Esophagus (tissue), 2 donors: ENCODE measurements at regions not wholly inside any gene's neighbourhood (a gene's known extent, or its start where the extent isn't known, plus 50 kb on each side); places are given as distances from the start of the nearest gene placed in this dataset.

Experiments used
- H3K27ac ChIP-seq, 2 donors: one replicate each; pipeline ENCODE4 v1.5.1; 2013; ENCODE audit warnings: low read depth in 2 of 2, mild to moderate bottlenecking in 2 of 2, inconsistent platforms in 1 of 2, low read length in 1 of 2, moderate library complexity in 1 of 2
- H3K27me3 ChIP-seq, 2 donors: one replicate each; pipeline ENCODE4 v1.6.1; 2013; ENCODE audit warnings: low read length in 2 of 2, control low read depth in 1 of 2, mild to moderate bottlenecking in 1 of 2; ENCODE audit not compliant: insufficient read depth in 2 of 2, control insufficient read depth in 1 of 2
- H3K36me3 ChIP-seq, 2 donors: one replicate each; pipeline ENCODE4 v1.6.1; 2013; ENCODE audit warnings: low read length in 1 of 2; ENCODE audit not compliant: control insufficient read depth in 2 of 2, insufficient read depth in 2 of 2
- H3K4me1 ChIP-seq, 2 donors: one replicate each; pipeline ENCODE4 v1.6.1; 2013; ENCODE audit warnings: low read length in 1 of 2; ENCODE audit not compliant: control insufficient read depth in 2 of 2, insufficient read depth in 2 of 2
- H3K4me3 ChIP-seq, 2 donors: one replicate each; pipeline ENCODE4 v1.5.1; 2013; ENCODE audit warnings: low read length in 2 of 2, mild to moderate bottlenecking in 2 of 2, low read depth in 1 of 2, moderate library complexity in 1 of 2
- H3K9me3 ChIP-seq, 2 donors: one replicate each; pipeline ENCODE4 v1.6.1; 2013; ENCODE audit warnings: mild to moderate bottlenecking in 2 of 2, low read depth in 1 of 2, low read length in 1 of 2, moderate library complexity in 1 of 2; ENCODE audit not compliant: control insufficient read depth in 2 of 2, insufficient read depth in 1 of 2
- WGBS, 2 donors: extraction: QIAGEN DNeasy Blood & Tissue Kit; methylation state at CpG; one replicate each; pipeline ENCODE4 v1.1.7; 2013; 5-methylcytosine and 5-hydroxymethylcytosine counted together
- donor health status: healthy with polysubstance abuse.
- donor health status: Bipolar disorder and iron deficiency.

GRCh38 chr10:29763396-29763795 lies 128.6 kb upstream of the SVIL start:
- WGBS, 2 donors: 86 to 89% methylated on average over 4 of the region's 4 CpGs
- Histone ChIP-seq H3K4me1 (no peaks in the 10 kb centered on the region), H3K4me3 (no peak overlapping the region), H3K36me3 (no peaks in the 10 kb centered on the region), H3K9me3 (no peaks in the 10 kb centered on the region), H3K27ac (no peak overlapping the region), H3K27me3 (no peaks in the 10 kb centered on the region)

GRCh38 chr10:29761916-29762315 lies 127.1 kb upstream of the SVIL start:
- Histone ChIP-seq H3K36me3 (no peaks in the 10 kb centered on the region), H3K27ac (no peak overlapping the region), H3K9me3 (no peaks in the 10 kb centered on the region), H3K4me1 (no peaks in the 10 kb centered on the region), H3K27me3 (no peaks in the 10 kb centered on the region), H3K4me3 (no peak overlapping the region)
- WGBS, 2 donors: 91 to 95% methylated on average over 5 of the region's 5 CpGs

- H3K36me3 ChIP-seq: no peaks in the 10 kb centered on the region
- no peak overlapping the region for H3K4me3 ChIP-seq
- no peaks in the 10 kb centered on the region for H3K9me3 ChIP-seq
- no peaks in the 10 kb centered on the region for H3K27me3 ChIP-seq
- WGBS, 2 donors: 84 to 87% methylated on average over 4 of the region's 4 CpGs
- H3K4me1 ChIP-seq: no peaks in the 10 kb centered on the region
- no peak overlapping the region for H3K27ac ChIP-seq
Measured at GRCh38 chr10:29760138-29760900, 125.5 kb upstream of the SVIL start.

- Histone ChIP-seq H3K4me1 (no peaks in the 10 kb centered on the region), H3K9me3 (no peaks in the 10 kb centered on the region)
- WGBS, 2 donors: 49 to 58% methylated on average over 9 of the region's 9 CpGs
Measured at GRCh38 chr10:29757551-29758297, 123.0 kb upstream of the SVIL start.

GRCh38 chr10:29756451-29756850 lies 121.7 kb upstream of the SVIL start:
- H3K4me3 ChIP-seq: no peak overlapping the region
- no peaks in the 10 kb centered on the region for H3K4me1 ChIP-seq
- H3K27me3 ChIP-seq: no peaks in the 10 kb centered on the region
- H3K9me3 ChIP-seq: no peaks in the 10 kb centered on the region
- WGBS, 2 donors: 61 to 72% methylated on average over 3 of the region's 3 CpGs
- H3K27ac ChIP-seq: no peak overlapping the region
- no peaks in the 10 kb centered on the region for H3K36me3 ChIP-seq

More at GRCh38 chr10:29757551-29758297, 123.0 kb upstream of the SVIL start:
- no peaks in the 10 kb centered on the region for H3K36me3 ChIP-seq
- no peak overlapping the region for H3K27ac ChIP-seq
- H3K27me3 ChIP-seq: no peaks in the 10 kb centered on the region
- no peak overlapping the region for H3K4me3 ChIP-seq

- Histone ChIP-seq H3K9me3 (no peaks in the 10 kb centered on the region), H3K4me3 (no peak overlapping the region), H3K27me3 (no peaks in the 10 kb centered on the region), H3K4me1 (no peaks in the 10 kb centered on the region), H3K36me3 (no peaks in the 10 kb centered on the region), H3K27ac (no peak overlapping the region)
- WGBS, 2 donors: 86 to 92% methylated on average over 7 of the region's 7 CpGs
Measured at GRCh38 chr10:29753283-29753682, 118.5 kb upstream of the SVIL start.

GRCh38 chr10:29751684-29752083 lies 116.9 kb upstream of the SVIL start:
- H3K27ac ChIP-seq: no peak overlapping the region
- H3K36me3 ChIP-seq: no peaks in the 10 kb centered on the region
- no peaks in the 10 kb centered on the region for H3K9me3 ChIP-seq
- no peak overlapping the region for H3K4me3 ChIP-seq
- no peaks in the 10 kb centered on the region for H3K4me1 ChIP-seq
- no peaks in the 10 kb centered on the region for H3K27me3 ChIP-seq
- 90 to 92% methylated on average over 4 of the region's 4 CpGs for WGBS, 2 donors

- no peaks in the 10 kb centered on the region for H3K27me3 ChIP-seq
- H3K36me3 ChIP-seq: no peaks in the 10 kb centered on the region
- no peaks in the 10 kb centered on the region for H3K9me3 ChIP-seq
- no peaks in the 10 kb centered on the region for H3K4me1 ChIP-seq
- no peak overlapping the region for H3K4me3 ChIP-seq
- 90 to 92% methylated on average over 2 of the region's 2 CpGs for WGBS, 2 donors
- H3K27ac ChIP-seq: no peak overlapping the region
Measured at GRCh38 chr10:29751240-29751639, 116.5 kb upstream of the SVIL start.

GRCh38 chr10:29749150-29749549 lies 114.4 kb upstream of the SVIL start:
- Histone ChIP-seq H3K4me1 (no peaks in the 10 kb centered on the region), H3K9me3 (no peaks in the 10 kb centered on the region), H3K27me3 (no peaks in the 10 kb centered on the region), H3K4me3 (no peak overlapping the region), H3K27ac (no peak overlapping the region), H3K36me3 (no peaks in the 10 kb centered on the region)
- 88 to 89% methylated on average over 3 of the region's 3 CpGs for WGBS, 2 donors
